GM19035 (cell line): ENCODE measurements at regions not wholly inside any gene's neighbourhood (a gene's known extent, or its start where the extent isn't known, plus 50 kb on each side); places are given as distances from the start of the nearest gene placed in this dataset.
A peak's percentile ranks its signal among the peaks of the same experiment; 100 is the strongest.
"Not testable (repeated sequence)": the region's sequence is repeated elsewhere in the genome, so short reads cannot be mapped to it uniquely, and the experiment has no call there.

Source experiments
- ATAC-seq: cut with Tn5 transposase; IDR thresholded peaks from one replicate; pipeline ENCODE4 v1.9.1; 2021; ENCODE audit not compliant: unreplicated experiment

DNA sequence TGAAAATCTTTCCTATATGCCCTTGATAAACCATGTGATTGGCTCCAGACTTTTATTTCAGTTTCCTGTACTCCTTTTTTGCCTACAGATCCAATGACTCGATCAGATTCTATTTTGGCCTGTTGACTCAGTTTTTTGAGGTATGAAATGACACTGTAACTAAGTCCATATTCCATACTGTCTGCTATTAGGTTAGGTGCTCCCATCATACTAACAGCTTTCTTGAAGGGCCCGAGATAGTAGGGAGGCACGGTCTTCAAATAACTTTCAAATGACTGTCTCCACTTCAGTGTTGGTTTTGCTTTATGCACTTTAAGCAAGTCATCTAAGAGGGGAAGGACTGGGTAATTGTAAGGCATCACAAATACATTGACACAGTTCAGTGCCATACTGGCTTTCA lies 295.4 kb upstream of the DAB2 start:
- ATAC-seq = no peak

DNA sequence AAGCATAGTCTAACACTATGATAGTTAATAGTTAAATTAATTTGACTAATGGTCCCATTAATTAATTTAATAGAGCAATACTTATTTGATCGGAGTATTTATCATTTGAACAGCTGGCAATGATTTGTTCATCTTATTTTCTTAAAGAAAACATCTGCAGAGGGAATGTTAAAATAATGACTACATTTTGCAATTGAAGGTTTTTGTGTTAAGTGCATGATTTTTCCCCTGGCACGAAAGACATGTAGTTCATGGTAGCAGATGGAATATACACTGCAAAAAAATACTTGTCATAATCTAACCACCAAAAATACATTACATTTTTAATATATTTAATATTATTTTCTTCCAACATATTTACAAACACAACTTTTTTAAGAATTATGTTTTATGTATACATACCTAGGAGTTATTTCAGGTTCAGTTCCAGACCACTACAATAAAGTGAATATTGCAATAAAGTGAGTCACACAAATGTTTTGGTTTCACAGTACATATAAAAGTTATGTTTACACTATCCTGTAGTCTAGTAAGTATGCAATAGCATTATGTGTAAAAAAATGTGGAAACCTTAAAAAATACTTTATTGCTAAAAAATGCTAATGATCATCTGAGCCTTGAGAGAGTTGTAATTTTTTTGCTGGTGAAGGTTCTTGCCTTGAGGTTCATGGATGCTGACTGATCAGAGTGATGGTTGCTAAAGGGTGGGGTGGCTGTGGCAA lies 292.6 kb upstream of the DAB2 start:
- ATAC-seq = no peak

DNA sequence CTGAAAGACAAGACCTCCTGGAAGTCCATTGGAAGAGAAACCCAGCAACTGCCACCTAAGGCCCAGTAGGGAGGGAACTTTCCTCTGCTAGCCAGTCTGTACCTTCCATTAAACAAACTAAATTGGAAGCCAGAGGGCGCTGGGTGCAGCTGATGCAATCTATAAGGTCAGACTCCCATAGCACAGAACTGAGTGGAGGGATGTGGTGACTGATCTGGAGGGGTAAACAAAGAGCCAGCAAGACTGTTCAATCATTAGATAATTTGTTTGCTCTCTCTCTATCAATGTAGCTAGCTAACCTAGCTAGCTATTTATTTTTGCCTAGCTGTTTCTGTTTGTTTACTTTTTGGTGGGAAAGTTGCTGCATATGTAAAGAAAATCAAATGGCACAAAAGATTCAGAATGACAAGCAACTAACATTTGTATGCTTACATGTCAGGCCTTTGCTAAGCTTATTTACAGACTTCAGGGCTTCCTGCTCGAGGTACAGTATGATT lies 291.8 kb upstream of the DAB2 start:
- ATAC-seq = peak; percentile 67

DNA sequence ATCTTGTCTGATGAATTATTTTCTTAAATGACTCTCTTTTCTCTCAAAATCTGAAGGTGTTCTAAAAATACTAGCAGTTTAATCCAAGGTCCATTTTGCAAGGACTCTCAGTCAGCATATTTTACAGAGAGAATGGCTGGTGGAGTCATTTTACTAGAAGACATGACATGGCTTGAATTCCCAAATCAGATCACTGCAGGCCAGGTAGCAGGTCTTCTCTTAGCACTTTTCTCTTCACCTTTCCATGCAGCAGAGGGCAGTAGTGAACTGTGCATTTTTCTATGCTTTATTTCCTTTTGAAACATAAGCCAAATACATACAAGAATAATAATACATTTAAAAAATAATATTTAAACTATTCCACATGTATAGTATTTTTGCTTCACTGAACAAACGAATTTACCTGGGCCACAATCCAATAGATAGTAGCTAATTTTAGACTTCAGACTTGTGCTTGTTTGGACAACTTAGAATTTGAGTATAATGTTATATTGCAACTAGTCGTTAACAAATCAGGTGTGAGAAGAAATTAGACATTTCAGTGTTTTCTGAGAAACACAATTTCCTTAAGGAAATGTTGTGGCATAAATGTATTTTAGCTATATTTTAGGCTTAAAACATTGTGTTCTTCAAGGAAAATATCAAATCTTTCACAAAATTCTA lies 289.4 kb upstream of the DAB2 start:
- no peak for ATAC-seq

DNA sequence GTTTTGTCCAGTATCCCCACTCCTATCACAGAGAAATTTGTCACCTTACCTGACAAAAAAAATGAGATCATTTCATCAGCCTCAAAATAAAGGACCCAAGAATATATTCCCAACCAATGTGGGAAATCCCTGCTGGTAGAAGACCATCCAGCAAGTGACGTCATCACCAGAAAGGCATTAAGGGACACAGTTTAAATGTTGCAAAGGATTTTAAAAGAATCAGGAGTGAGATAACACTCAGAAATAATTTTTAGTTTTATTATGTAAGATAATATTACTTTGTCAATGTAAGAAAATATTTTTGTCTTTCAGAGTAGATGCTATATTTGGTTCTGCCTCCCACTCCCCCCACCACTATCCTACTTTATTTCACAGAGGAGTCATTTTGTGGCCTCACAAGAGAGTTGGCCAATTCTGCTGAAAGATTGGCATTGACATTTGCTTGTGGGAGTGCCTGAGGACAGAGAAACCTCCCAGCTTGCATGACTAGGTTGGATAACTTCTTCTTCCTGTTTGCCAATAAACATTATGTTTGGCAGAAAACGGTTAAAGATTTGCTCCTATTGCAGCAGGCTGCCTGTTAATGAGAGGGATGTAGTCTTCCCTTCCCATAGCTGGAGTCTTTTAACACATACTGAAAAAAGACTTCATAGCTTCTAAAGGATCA lies 288.6 kb upstream of the DAB2 start:
- ATAC-seq = no peak

DNA sequence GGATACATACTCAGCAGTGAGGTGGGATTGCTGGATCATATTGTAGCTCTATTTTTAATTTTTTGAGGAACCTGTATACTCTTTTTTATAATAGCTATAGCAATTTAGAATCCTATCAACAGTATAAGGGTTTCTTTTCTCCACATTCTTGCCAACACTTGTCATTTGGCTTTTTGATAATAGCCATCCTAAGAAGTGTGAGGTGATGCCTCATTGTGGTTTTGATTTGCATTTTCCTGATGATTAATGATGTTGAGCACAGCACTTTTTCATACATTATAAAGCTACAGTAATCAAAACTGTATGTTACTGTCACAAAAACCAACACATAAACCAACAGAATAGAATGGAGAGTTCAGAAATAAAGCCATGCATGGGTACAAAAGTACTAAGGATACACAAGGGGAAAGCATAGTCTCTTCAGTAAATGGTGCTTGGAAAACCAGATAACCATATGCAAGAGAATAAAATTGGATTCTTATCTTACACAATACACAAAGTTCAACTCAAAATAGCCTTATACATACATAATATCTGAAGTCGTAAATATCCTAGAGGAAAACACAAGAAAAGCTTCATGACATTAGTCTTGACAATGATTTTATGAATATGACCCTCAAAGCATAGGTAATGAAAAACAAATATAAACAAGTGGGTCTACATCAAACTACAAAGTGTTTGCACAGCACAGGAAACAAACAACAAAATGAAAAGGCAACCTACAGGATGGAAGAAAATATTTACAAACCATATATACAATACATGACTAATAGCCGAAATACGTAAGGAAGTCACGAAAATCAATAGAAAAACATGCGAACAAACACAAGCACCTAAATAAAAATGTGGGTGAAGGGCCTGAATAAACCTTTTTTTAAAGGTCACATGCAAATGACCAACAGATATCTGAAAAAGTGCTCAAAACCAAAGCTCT lies 287.8 kb upstream of the DAB2 start:
- ATAC-seq = no peak

DNA sequence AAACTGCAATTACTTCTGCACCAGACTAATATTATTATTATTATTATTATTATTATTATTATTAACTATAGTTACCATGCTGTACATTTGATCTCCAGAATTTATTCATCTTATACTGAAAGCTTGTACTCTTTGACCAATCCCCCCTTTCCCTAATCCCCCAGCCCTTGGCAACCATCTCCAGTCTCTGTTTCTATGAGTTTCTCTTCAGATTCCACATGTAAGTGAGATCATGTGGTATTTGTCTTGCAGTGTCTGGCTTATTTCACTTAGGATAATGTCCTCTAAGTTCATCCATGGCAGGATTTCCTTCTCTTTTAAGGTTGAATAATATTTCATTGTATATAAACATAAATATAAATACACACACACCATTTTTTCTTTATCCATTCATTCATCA lies 287.0 kb upstream of the DAB2 start:
- ATAC-seq = no peak

DNA sequence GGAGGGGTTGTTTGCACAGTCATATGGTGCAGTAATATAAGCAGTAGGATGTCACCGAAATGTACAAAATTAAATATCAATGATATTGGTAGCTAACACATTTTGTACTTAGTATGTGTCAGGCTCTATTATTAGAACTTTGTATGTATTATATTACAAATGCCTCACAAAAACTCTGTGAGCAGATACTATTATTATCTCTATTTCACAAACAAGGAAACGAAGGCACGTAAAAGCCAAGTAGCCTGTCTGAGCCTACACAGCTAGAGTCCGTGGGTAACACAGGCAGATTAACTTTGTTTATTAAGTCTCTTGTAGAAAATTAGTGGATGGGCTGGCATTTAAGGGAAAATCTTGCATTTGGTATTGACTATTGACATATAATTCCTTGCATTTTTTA lies 284.3 kb upstream of the DAB2 start:
- ATAC-seq = no peak

DNA sequence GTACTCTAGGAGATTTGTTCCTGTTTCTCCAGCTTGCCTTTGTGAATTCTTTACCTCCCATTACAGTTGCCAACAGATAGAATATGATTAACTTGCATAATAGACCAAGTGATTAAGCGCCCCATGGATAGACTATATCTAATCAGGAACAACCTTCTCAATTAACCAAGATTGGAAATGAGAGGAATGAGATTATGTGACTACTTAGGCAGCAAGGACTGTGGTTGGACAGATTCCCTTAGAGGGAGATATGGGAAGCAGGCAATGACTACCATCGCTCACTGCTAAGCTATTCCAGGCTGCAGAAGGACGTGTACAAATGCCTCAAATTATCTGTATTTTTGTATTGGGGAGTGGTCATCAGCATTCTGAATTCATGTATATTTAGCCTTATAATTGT lies 278.1 kb upstream of the DAB2 start:
- no peak for ATAC-seq

DNA sequence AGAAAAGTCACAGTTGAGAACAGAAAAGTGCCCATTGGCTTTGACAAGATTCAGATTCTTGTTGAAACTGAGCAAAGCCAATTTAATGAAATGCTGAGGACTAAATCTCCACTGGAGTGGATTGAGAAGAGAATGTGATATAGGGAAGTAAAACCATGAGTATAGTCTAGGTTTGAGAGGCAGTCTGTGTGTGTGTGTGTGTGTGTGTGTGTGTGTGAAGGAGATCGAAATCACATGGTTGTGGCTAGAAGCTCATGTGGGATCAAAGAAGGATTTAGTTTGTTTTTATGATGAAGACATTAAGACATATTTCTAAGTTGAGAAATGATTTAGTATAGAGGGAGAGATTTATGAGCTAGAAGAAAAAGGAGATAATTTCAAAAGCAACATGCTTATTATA lies 275.7 kb upstream of the DAB2 start:
- no peak for ATAC-seq

DNA sequence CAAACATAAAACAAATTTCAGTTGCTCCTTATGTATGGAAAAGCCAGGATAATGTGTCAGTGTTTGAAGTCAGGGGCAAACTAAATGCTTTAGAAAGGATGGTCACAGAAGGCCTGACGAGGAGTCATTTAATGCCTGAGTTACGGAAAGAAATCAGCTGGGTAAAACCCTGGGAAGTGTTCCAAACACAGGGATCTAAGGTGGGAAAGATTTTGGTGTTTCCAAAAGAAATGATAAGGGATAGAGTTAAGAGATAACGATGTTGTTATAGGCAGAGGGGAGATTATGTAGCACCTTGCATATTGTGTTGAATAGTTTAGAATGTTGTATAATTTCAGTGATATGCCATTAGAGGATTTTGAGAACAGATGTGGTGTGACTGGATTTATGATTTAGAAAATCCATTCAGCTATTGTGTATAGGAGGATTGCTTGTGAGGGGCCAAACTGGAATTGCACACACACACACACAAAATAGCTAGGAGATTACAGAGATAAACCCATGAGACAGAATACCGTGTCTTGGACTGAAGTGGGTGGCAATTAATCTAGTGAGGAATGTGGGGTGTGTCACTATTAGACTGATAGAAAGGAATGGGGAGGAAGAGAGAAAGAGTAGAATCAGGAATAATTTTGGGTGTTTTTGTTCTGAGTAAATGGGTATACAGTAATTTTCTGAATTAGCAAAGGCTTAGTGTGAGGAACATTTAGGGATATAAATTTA lies 274.2 kb upstream of the DAB2 start:
- no peak for ATAC-seq

DNA sequence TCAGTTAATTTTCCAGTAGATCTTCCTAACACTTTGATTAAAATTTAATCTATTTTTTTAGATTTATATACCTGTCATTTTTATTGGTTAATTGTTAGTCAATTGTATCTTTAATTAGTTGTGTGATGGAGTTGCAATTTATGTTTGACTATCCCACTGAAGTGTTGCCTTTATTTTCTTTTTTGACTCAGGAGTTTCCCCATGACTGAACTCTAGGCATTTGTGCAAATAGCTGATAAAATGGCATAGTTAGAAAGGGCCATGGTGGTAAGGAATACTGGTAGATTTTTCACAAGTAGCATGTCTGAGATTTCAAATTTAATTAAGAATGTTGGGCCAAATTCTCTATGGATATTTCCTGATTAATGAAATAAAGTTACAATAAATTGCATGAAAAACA lies 273.1 kb upstream of the DAB2 start:
- ATAC-seq = no peak

DNA sequence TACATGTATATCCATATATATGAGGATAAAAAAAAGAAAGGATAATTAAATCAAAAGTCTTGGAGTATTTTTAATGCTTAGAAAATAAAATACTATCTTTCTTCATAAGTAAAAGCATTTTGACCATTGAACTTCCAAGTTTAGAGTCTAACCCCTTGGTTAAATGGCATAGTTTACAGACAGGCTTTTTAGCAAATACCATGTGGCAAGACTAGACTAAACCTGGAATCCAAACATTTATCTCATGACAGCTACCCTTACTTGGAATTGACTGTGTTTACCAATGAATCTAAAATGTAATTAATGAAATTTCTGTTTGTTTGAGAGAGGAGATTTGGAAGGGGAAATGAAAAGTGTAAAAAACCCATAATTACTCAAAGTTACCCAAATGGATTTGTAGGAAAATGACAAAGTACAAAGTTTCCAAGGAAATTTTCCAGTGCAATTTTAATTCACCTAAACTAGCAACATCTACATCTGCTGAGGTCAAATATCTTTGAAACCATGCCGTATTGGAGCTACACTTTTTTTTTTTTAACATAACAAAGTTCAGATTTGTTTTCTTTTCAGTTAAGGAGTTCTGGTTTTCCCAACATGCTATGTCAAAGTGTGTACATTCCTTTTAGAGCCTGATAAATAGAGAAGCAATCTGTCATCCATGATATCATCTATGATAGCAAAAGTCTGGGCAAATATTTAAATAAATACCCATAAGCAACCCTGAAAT lies 272.1 kb upstream of the DAB2 start:
- no peak for ATAC-seq

DNA sequence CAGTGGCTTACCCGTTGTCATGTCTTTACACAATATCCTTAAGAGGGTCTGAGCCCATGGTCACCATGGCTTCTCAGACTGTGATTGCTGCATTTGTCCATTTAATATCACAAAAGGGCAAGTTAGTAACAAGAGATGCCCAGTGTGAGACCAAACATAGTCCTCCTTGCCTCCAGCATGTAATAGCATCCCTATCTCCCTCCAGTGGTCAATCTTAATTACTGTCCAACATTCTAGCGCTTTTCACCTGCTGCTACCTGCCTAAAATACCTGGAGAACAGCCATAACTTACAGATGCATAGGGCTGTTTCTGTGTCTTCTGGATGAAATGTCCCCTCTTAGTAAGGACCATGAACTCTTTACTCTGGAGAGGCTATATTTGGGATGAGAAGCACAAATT lies 267.2 kb upstream of the DAB2 start:
- no peak for ATAC-seq

DNA sequence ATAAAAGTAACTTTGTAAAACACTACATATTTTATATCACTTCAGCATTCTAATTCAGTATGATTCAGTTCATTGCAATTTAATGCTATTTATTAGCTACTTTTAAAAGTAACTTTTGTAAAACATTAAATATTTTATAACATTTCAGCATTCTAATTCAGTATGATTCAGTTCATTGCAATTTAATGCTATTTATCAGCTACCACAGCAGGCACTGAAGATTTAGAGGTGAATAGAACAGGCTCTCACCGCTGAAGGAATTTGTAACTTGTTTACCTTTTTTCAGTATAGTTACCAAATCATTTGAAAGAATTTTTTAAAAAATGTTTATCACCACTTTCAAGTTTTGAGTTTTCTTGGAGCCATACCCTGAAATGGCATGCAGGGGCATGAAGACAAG lies 266.4 kb upstream of the DAB2 start:
- ATAC-seq = no peak

DNA sequence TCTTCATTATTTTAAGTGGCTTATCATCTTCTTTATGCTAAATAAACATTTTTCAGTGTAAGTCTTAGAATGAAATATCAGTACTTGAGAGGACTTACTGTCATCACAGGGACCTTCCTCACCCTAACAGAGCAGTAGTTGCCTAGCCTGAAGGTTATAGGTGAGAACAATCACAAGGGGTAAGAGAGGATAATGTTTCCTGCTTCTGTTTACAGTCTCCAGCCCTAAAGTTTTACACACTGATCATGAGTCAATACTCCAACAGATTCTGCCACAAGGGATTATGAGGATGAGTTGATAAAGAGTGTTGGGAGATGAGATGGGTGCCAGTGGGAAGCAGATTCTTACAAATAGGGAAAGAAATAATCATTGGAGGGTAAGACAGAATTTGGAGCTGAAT lies 265.1 kb upstream of the DAB2 start:
- ATAC-seq = no peak

DNA sequence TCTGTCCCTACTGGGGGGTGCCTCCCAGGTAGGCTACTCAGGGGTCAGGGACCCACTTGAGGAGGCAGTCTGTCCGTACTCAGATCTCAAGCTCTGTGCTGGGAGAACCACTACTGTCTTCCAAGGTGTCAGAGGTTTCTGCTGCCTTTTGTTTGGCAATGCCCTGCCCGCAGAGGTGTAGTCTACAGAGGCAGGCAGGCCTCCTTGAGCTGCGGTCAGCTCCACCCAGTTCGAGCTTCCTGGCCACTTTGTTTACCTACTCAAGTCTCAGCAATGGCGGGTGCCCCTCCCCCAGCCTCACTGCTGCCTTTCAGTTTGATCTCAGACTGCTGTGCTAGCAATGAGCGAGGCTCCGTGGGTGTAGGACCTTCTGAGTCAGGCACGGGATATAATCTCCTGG lies 263.1 kb upstream of the DAB2 start:
- not testable (repeated sequence) for ATAC-seq

DNA sequence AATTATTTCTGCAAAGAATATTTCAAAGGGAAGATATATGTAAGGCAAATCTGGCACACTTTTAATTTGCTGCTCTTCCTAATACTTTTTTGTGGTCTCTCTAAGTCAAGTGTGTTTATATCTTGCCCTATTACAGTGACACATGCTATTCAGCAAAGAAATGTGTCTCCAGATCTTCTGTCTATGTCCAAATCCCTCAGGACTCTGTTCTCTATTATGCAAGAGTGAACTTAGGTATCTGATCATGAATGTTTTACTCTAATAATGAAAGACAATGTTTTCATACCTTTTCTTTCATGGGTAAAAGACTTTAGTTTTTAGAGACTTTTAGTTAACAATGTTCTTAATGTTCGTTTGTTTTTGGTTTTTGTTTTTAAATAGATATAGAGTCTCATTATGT lies 255.4 kb upstream of the DAB2 start:
- no peak for ATAC-seq

DNA sequence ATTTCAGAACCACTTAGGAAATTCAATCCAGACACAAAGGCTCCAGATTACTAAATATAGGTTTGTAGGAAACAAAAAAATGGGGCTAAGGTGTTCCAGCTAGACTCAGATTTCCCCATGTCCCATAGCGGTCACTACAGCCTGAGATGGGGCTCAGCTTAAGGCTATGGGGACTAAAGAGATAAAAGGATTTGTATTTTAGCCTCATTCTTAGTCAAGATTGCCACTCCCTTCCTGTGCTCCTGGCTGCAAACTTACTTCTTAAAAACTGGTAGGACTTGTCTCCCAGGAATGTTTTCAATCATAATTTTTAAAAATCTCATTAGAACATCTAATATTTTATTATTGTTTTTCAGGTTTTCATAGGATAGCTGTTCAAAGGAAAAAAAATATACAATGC lies 253.8 kb upstream of the DAB2 start:
- ATAC-seq = no peak

DNA sequence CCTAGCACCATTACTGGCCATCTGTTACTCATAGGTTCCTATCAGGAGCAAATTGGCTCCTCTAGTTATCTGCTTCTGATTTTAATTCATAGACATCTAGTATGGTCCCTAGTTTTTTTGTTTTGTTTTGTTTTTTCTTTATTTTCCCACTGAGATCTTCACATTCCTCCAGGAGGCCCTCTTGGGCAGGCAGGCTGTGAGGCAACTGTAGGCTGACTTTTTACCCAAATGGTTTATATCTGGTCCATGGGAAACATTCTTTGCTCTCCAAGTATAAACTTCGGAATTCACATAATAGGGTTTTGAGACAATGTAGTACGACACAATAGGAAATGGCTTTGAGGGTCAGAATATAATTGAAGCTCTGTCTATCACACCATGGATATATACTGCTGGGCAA lies 250.9 kb upstream of the DAB2 start:
- ATAC-seq = no peak
